ENCODE measurements at regions not wholly inside any gene's neighbourhood (a gene's known extent, or its start where the extent isn't known, plus 50 kb on each side); places are given as distances from the start of the nearest gene placed in this dataset.

- TF ChIP-seq CTCF (IDR thresholded peaks at IDR 0.05; ENCODE audit: low read depth, low read length, poor library complexity, severe bottlenecking) (no peak), EZH2phosphoT487 (IDR thresholded peaks at IDR 0.05; ENCODE audit: borderline replicate concordance, low read length) (no peak)
Measured at GRCh38 chr6:3966426-3966825, 112.5 kb downstream of the FAM217A start.

Data from DOHH2 (cell line).